ENCODE measurements at regions not wholly inside any gene's neighbourhood (a gene's known extent, or its start where the extent isn't known, plus 50 kb on each side); places are given as distances from the start of the nearest gene placed in this dataset.

- TF ChIP-seq, protein P1, sequence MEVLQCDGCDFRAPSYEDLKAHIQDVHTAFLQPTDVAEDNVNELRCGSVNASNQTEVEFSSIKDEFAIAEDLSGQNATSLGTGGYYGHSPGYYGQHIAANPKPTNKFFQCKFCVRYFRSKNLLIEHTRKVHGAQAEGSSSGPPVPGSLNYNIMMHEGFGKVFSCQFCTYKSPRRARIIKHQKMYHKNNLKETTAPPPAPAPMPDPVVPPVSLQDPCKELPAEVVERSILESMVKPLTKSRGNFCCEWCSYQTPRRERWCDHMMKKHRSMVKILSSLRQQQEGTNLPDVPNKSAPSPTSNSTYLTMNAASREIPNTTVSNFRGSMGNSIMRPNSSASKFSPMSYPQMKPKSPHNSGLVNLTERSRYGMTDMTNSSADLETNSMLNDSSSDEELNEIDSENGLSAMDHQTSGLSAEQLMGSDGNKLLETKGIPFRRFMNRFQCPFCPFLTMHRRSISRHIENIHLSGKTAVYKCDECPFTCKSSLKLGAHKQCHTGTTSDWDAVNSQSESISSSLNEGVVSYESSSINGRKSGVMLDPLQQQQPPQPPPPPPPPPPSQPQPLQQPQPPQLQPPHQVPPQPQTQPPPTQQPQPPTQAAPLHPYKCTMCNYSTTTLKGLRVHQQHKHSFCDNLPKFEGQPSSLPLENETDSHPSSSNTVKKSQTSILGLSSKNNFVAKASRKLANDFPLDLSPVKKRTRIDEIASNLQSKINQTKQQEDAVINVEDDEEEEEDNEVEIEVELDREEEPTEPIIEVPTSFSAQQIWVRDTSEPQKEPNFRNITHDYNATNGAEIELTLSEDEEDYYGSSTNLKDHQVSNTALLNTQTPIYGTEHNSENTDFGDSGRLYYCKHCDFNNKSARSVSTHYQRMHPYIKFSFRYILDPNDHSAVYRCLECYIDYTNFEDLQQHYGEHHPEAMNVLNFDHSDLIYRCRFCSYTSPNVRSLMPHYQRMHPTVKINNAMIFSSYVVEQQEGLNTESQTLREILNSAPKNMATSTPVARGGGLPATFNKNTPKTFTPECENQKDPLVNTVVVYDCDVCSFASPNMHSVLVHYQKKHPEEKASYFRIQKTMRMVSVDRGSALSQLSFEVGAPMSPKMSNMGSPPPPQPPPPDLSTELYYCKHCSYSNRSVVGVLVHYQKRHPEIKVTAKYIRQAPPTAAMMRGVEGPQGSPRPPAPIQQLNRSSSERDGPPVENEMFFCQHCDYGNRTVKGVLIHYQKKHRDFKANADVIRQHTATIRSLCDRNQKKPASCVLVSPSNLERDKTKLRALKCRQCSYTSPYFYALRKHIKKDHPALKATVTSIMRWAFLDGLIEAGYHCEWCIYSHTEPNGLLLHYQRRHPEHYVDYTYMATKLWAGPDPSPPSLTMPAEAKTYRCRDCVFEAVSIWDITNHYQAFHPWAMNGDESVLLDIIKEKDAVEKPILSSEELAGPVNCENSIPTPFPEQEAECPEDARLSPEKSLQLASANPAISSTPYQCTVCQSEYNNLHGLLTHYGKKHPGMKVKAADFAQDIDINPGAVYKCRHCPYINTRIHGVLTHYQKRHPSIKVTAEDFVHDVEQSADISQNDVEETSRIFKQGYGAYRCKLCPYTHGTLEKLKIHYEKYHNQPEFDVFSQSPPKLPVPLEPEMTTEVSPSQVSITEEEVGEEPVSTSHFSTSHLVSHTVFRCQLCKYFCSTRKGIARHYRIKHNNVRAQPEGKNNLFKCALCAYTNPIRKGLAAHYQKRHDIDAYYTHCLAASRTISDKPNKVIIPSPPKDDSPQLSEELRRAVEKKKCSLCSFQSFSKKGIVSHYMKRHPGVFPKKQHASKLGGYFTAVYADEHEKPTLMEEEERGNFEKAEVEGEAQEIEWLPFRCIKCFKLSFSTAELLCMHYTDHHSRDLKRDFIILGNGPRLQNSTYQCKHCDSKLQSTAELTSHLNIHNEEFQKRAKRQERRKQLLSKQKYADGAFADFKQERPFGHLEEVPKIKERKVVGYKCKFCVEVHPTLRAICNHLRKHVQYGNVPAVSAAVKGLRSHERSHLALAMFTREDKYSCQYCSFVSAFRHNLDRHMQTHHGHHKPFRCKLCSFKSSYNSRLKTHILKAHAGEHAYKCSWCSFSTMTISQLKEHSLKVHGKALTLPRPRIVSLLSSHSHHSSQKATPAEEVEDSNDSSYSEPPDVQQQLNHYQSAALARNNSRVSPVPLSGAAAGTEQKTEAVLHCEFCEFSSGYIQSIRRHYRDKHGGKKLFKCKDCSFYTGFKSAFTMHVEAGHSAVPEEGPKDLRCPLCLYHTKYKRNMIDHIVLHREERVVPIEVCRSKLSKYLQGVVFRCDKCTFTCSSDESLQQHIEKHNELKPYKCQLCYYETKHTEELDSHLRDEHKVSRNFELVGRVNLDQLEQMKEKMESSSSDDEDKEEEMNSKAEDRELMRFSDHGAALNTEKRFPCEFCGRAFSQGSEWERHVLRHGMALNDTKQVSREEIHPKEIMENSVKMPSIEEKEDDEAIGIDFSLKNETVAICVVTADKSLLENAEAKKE (CRISPR knock-in tag; IDR thresholded peaks at IDR 0.05): no peak
Measured at GRCh38 chr5:74027732-74028338, 401.8 kb downstream of the ARHGEF28 start (continued).

DNA sequence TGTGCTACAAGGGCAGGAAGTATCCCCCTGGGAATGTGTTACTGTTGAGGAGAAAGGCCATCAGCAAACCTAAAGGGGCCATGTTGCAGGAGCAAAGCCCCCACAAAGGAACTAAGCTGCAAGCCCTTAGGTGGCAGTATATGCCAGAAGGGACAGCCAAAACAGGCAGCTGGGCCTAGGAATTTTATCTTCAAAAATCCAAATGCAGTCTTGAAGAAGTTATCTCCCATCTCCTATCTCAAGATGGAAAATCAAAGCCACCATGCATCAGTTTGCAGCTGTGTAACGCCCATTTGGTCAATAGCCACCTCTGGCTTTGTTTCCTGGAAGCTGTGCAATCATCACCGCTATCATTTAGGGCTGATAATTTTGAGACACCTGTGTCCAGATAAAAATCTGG lies 400.3 kb downstream of the ARHGEF28 start:
- Histone ChIP-seq H3K4me1 (ENCODE audit: insufficient read depth) (no peaks in the 10 kb centered on the region; the same call in 1 of the 2 replicates), H2AFZ (peak overlapping the region; percentile 97)
- no peak overlapping the region for H3K27ac Mint-ChIP-seq

More for the DNA sequence above, 400.3 kb downstream of the ARHGEF28 start:
- H3K4me1 Mint-ChIP-seq: peaks cover 8% of the 10 kb centered on the region
- H3K79me2 ChIP-seq (replicated peaks; ENCODE audit: insufficient read depth): no peaks in the 10 kb centered on the region
- no peaks in the 10 kb centered on the region for H3K27me3 Mint-ChIP-seq (ENCODE audit: insufficient read depth, low read depth, poor library complexity)
- no peaks in the 10 kb centered on the region for H3K9me2 ChIP-seq (ENCODE audit: insufficient read depth)
- no peaks in the 10 kb centered on the region for H3K27me3 ChIP-seq (ENCODE audit: insufficient read depth)
- DNase-seq (ENCODE audit: low spot score): peak; percentile 11
- no peak overlapping the region for H3K27ac ChIP-seq (ENCODE audit: low read depth)
- peak; percentile 50 for ATAC-seq
- H3K9me3 Mint-ChIP-seq: no peaks in the 10 kb centered on the region
- H3F3A ChIP-seq (replicated peaks; ENCODE audit: low read depth): no peaks in the 10 kb centered on the region
- H3K4me3 ChIP-seq: no peak overlapping the region
- H3K36me3 Mint-ChIP-seq (ENCODE audit: low read depth): no peaks in the 10 kb centered on the region
- H3K36me3 ChIP-seq (ENCODE audit: insufficient read depth): no peaks in the 10 kb centered on the region
- no peaks in the 10 kb centered on the region; the same call in 1 of the 2 replicates for H4K20me1 ChIP-seq (replicated peaks; ENCODE audit: insufficient read depth)
- TF ChIP-seq STAT1 (IDR thresholded peaks at IDR 0.05; ENCODE audit: unreplicated experiment): no peak
- TF ChIP-seq, protein P2, sequence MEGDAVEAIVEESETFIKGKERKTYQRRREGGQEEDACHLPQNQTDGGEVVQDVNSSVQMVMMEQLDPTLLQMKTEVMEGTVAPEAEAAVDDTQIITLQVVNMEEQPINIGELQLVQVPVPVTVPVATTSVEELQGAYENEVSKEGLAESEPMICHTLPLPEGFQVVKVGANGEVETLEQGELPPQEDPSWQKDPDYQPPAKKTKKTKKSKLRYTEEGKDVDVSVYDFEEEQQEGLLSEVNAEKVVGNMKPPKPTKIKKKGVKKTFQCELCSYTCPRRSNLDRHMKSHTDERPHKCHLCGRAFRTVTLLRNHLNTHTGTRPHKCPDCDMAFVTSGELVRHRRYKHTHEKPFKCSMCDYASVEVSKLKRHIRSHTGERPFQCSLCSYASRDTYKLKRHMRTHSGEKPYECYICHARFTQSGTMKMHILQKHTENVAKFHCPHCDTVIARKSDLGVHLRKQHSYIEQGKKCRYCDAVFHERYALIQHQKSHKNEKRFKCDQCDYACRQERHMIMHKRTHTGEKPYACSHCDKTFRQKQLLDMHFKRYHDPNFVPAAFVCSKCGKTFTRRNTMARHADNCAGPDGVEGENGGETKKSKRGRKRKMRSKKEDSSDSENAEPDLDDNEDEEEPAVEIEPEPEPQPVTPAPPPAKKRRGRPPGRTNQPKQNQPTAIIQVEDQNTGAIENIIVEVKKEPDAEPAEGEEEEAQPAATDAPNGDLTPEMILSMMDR (conservative IDR thresholded peaks at IDR 0.05; ENCODE audit: low read depth in 2 of 2): peak in 1 of 2 experiments; percentile 61; a peak in 2 of 4 replicates
- H3K4me3 Mint-ChIP-seq: no peak overlapping the region
- no peak overlapping the region for H3K4me2 ChIP-seq

Measured in GM23338 (cell line).